HG03460 (cell line): ENCODE measurements at regions not wholly inside any gene's neighbourhood (a gene's known extent, or its start where the extent isn't known, plus 50 kb on each side); places are given as distances from the start of the nearest gene placed in this dataset.
"Not testable (repeated sequence)": the region's sequence is repeated elsewhere in the genome, so short reads cannot be mapped to it uniquely, and the experiment has no call there.

ENCODE experiments used
- ATAC-seq: cut with Tn5 transposase; IDR thresholded peaks from one replicate; pipeline ENCODE4 v1.9.1; 2021; ENCODE audit not compliant: unreplicated experiment

GRCh38 chrX:79026742-79027141 is 81.6 kb downstream of the P2RY10 start:
- not testable (repeated sequence) for ATAC-seq

- ATAC-seq = no peak
Measured at GRCh38 chrX:79035421-79035820, 90.2 kb downstream of the P2RY10 start.

GRCh38 chrX:79036157-79036880 is 91.1 kb downstream of the P2RY10 start:
- ATAC-seq = no peak

- ATAC-seq = peak; percentile 86
Measured at GRCh38 chrX:79065696-79066095, 78.8 kb upstream of the GPR174 start.

GRCh38 chrX:79078114-79078513 is 66.4 kb upstream of the GPR174 start:
- ATAC-seq = no peak

- ATAC-seq = no peak
Measured at GRCh38 chrX:79079477-79079876, 65.0 kb upstream of the GPR174 start.

GRCh38 chrX:79080141-79080540 is 64.3 kb upstream of the GPR174 start:
- no peak for ATAC-seq

- no peak for ATAC-seq
Measured at GRCh38 chrX:79081895-79082512, 62.5 kb upstream of the GPR174 start.

- ATAC-seq = no peak
Measured at GRCh38 chrX:79082899-79083298, 61.6 kb upstream of the GPR174 start.

- no peak for ATAC-seq
Measured at GRCh38 chrX:79084923-79085322, 59.6 kb upstream of the GPR174 start.

- ATAC-seq = no peak
Measured at GRCh38 chrX:79089896-79090584, 54.4 kb upstream of the GPR174 start.

- ATAC-seq = no peak
Measured at GRCh38 chrX:79094075-79094832, 50.2 kb upstream of the GPR174 start.
